ENCODE measurements at regions not wholly inside any gene's neighbourhood (a gene's known extent, or its start where the extent isn't known, plus 50 kb on each side); places are given as distances from the start of the nearest gene placed in this dataset.

DNA sequence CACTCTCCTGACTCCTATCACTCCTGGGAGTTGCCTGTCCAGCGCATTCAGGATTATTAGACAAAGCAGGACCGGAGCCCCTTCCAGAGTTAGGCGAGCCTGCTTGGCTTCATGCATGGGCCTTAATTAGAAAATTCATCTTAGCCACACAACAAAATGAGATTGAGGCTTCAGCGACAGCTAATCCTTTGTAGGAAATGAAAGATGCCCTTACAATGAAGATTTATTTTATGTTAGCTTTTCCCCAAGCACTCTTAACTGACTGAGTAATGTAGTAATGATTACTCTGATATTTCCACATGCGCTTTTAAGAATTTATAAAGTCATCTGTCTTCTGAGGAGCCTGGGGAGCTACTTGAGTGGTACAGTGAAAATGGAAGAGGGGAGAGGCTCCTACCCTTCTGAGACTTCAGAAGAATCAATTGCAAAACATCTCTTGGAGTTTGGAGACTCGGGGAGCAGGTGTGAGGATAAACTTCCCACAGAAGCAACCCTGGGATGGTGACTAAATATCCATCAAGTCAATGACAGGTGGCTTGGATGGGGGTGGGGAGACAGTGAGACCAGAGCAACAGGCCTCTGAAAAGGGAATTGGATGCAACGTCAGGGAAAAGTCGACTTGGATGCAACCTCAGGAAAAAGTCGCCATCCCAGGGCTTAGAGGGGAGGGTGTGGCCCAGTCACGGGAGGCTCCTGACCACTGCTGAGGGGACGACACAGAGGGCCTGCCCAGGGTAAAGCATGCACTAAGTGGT, 434.5 kb upstream of the B3GAT1 start:
- no peak for TF ChIP-seq CTCF (IDR thresholded peaks at IDR 0.05; ENCODE audit: poor library complexity, severe bottlenecking)
- H3K4me3 ChIP-seq (ENCODE audit: severe bottlenecking), result no peak overlapping the region
- no peaks in the 10 kb centered on the region for H3K36me3 ChIP-seq (ENCODE audit: low read depth)
- no peaks in the 10 kb centered on the region for H3K4me1 ChIP-seq (ENCODE audit: insufficient read depth, poor library complexity, severe bottlenecking)
- no peak for ATAC-seq (ENCODE audit: low read depth)
- no peak overlapping the region for H3K27ac ChIP-seq (ENCODE audit: poor library complexity, severe bottlenecking)
- H3K9me3 ChIP-seq (ENCODE audit: severe bottlenecking), result no peaks in the 10 kb centered on the region
- no peak for DNase-seq (ENCODE audit: low spot score)
- no peaks in the 10 kb centered on the region for H3K27me3 ChIP-seq (ENCODE audit: insufficient read depth, poor library complexity, severe bottlenecking)

DNA sequence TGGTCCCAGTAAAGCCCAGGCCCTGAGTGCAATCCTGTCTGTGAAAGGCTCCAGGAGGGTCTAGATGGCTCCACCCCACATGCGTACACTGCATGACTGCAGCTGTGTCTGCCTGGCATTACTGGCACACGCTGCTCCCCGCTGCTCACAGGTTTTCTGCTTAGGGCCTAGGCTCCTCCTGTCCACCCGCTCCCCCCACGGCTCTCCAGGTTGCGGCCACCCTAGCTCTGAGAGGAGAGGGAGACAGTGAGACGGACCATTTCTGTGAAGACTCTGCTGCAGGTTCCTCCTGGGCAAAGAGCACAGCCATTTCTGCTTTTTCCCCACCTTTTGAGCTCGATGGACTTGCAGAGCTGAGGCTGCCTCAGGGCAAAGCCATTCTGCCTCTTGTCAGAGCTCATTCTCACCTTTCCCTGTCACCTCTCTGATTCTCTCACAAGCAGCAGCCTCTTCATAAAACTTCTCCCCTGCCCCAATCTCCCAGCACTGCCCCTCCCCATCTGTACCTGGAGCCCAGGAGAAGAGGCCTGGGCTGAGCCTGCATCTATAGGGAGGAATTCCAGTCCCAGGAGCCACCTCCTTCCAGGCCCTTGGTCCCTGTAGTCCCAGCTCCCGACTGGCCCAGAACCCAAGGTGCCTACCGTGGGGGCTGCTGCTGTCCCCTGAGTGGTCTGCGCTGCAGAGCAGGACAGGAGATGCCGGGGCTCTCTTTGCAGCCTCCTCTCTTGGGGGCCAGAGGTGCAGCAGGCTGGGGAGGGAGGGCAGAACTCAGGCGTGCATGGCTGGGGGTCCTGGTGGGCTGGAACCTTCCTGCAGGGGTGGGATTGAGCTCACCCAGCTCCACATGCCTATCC, 433.7 kb upstream of the B3GAT1 start:
- DNase-seq (ENCODE audit: low spot score) (no peak), ATAC-seq (ENCODE audit: low read depth) (no peak)
- no peaks in the 10 kb centered on the region for H3K36me3 ChIP-seq (ENCODE audit: low read depth)
- no peak for TF ChIP-seq CTCF (IDR thresholded peaks at IDR 0.05; ENCODE audit: poor library complexity, severe bottlenecking)
- peaks cover 5% of the 10 kb centered on the region for H3K27me3 ChIP-seq (ENCODE audit: insufficient read depth, poor library complexity, severe bottlenecking)
- no peaks in the 10 kb centered on the region for H3K9me3 ChIP-seq (ENCODE audit: severe bottlenecking)
- no peak overlapping the region for H3K4me3 ChIP-seq (ENCODE audit: severe bottlenecking)
- no peak overlapping the region for H3K27ac ChIP-seq (ENCODE audit: poor library complexity, severe bottlenecking)
- H3K4me1 ChIP-seq (ENCODE audit: insufficient read depth, poor library complexity, severe bottlenecking), result no peaks in the 10 kb centered on the region

DNA sequence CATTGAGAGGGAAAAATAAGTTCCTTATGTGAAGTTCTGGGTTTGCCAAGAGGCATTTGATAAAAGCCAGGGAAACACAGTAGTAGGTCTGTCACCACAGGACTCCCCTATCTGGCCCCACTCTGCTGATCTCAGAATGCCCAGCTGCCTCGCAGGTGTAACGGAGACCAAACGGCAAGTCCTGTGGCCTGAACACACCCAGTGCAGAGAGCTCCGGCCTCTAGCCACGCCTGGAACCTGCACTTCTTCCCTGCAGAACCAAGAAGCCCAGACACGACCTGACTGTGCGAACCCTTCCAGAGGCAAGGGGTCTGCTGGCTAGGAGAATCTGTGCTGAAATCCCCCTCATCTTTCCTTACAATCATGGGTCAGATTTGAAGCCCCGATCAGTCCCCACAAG, 432.8 kb upstream of the B3GAT1 start:
- Histone ChIP-seq H3K27ac (ENCODE audit: poor library complexity, severe bottlenecking) (no peak overlapping the region), H3K4me1 (ENCODE audit: insufficient read depth, poor library complexity, severe bottlenecking) (no peaks in the 10 kb centered on the region), H3K4me3 (ENCODE audit: severe bottlenecking) (no peak overlapping the region), H3K9me3 (ENCODE audit: severe bottlenecking) (no peaks in the 10 kb centered on the region), H3K27me3 (ENCODE audit: insufficient read depth, poor library complexity, severe bottlenecking) (peaks cover 6% of the 10 kb centered on the region), H3K36me3 (ENCODE audit: low read depth) (no peaks in the 10 kb centered on the region)
- ATAC-seq (ENCODE audit: low read depth) (0 out of 3 replicates have a peak, but pooled peaks have one; percentile 17), DNase-seq (ENCODE audit: low spot score) (no peak)
- TF ChIP-seq CTCF (IDR thresholded peaks at IDR 0.05; ENCODE audit: poor library complexity, severe bottlenecking), result no peak

DNA sequence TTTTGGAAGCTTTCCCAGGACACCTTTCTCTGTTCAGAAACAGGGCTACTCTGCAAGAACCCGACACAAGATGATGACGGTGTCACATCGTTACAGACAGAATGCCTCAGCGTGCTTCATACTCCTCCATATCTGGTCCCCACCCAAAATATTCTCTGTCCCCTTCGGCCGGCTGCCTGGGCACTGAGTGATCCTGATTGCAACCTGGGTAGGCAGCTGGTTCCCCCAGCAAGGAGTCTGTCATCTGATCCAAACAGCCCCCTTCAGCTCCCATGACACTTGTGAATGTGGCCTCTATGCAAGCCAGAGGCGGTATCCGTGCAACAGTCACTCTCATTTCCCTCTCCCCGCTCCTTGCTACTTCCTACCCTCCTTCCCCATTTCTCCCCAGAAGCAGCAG, 431.7 kb upstream of the B3GAT1 start:
- no peak overlapping the region for H3K4me3 ChIP-seq (ENCODE audit: severe bottlenecking)
- no peaks in the 10 kb centered on the region for H3K9me3 ChIP-seq (ENCODE audit: severe bottlenecking)
- ATAC-seq (ENCODE audit: low read depth), result no peak
- no peak overlapping the region for H3K27ac ChIP-seq (ENCODE audit: poor library complexity, severe bottlenecking)
- H3K4me1 ChIP-seq (ENCODE audit: insufficient read depth, poor library complexity, severe bottlenecking), result no peaks in the 10 kb centered on the region
- no peak for TF ChIP-seq CTCF (IDR thresholded peaks at IDR 0.05; ENCODE audit: poor library complexity, severe bottlenecking)
- H3K36me3 ChIP-seq (ENCODE audit: low read depth), result no peaks in the 10 kb centered on the region
- H3K27me3 ChIP-seq (ENCODE audit: insufficient read depth, poor library complexity, severe bottlenecking), result peaks cover 6% of the 10 kb centered on the region
- DNase-seq (ENCODE audit: low spot score), result no peak
